ENCODE measurements at regions not wholly inside any gene's neighbourhood (a gene's known extent, or its start where the extent isn't known, plus 50 kb on each side); places are given as distances from the start of the nearest gene placed in this dataset.

DNA sequence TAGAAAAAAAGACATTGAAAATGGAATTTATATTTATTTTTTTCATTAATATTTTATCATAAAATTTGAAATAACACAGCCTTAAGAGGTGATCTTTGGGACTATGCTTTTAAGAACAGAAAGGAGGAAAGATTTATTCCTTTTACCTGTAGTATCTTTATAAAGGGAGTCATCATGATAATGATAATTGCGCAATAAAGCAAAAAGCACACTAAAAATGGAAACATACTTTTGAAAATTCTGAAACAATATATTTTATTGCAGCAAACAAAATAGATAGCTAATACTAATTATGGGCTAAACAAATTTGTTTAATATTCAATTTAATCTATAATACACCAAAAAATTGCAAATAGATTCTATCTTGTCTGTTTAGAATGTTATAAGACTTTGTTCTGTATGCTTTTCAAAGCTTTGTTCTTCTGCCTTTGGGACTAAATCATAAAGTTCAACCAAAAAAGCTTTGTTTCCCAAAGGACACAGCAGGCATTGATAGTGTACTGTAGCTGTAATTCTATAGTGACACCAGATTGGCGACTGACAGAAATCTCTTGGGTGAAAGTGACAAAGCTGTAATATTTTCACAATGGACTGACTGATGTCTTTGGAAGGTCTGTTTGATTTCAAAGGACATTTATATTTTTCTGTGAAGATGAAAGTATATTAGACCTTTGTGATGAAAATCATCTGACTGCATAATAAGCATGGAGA is 2156.6 kb upstream of the TENM3 start:
- TF ChIP-seq CTCF (IDR thresholded peaks at IDR 0.05; ENCODE audit: control extremely low read depth, extremely low read depth): no peak
- Histone ChIP-seq H3K4me1 (ENCODE audit: control insufficient read depth in 5 of 5, insufficient read depth in 5 of 5, low read length in 5 of 5) (no peaks in the 10 kb centered on the region), H3K27ac (ENCODE audit: low read depth in 1 of 2, low read length in 1 of 2) (no peak overlapping the region), H3K36me3 (ENCODE audit: control insufficient read depth in 4 of 4, insufficient read depth in 4 of 4, low read length in 4 of 4) (no peaks in the 10 kb centered on the region), H3K9ac (ENCODE audit: insufficient read depth in 1 of 2, low read length in 2 of 2) (no peak overlapping the region), H3K27me3 (ENCODE audit: control insufficient read depth in 3 of 3, insufficient read depth in 3 of 3, low read length in 2 of 3) (no peaks in the 10 kb centered on the region), H3K9me3 (ENCODE audit: control insufficient read depth in 4 of 4, insufficient read depth in 3 of 4, low read length in 3 of 4) (no peaks in the 10 kb centered on the region), H3K4me3 (no peak overlapping the region)
- ATAC-seq (ENCODE audit: insufficient read depth, low FRiP score) (no peak), DNase-seq (no peak)
- WGBS, 2 donors: 23 to 56% methylated on average over 2 of the region's 2 CpGs

DNA sequence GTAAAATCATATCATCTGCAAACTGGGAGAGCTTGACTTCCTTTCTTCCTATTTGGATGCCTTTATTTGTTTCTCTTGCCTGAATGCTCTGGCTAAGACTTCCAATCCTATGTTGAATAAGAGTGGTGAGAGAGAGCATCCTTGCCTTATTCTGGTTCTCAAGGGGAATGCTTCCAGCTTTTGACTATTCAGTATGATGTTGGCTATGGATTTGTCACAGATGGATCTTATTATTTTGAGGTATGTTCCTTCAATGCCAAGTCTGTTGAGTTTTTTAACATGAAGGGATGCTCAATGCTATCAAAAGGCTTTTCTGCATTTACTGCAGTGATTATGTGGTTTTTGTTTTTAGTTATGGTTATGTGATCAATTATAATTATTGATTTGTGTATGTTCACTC is 2144.6 kb upstream of the TENM3 start:
- H3K9me3 ChIP-seq (ENCODE audit: control insufficient read depth in 4 of 4, insufficient read depth in 3 of 4, low read length in 3 of 4): no peaks in the 10 kb centered on the region

GRCh38 chr4:180099957-180100356 is 2143.2 kb upstream of the TENM3 start:
- Histone ChIP-seq H3K36me3 (ENCODE audit: control insufficient read depth in 4 of 4, insufficient read depth in 4 of 4, low read length in 4 of 4) (no peaks in the 10 kb centered on the region), H3K9ac (ENCODE audit: insufficient read depth in 1 of 2, low read length in 2 of 2) (no peak overlapping the region), H3K4me3 (no peak overlapping the region), H3K27ac (ENCODE audit: low read depth in 1 of 2, low read length in 1 of 2) (no peak overlapping the region), H3K4me1 (ENCODE audit: control insufficient read depth in 5 of 5, insufficient read depth in 5 of 5, low read length in 5 of 5) (no peaks in the 10 kb centered on the region), H3K9me3 (ENCODE audit: control insufficient read depth in 4 of 4, insufficient read depth in 3 of 4, low read length in 3 of 4) (no peaks in the 10 kb centered on the region), H3K27me3 (ENCODE audit: control insufficient read depth in 3 of 3, insufficient read depth in 3 of 3, low read length in 2 of 3) (no peaks in the 10 kb centered on the region)
- ATAC-seq (ENCODE audit: insufficient read depth, low FRiP score): no peak
- DNase-seq: no peak
- 34 to 57% methylated on average over 5 of the region's 5 CpGs for WGBS, 2 donors
- TF ChIP-seq CTCF (IDR thresholded peaks at IDR 0.05; ENCODE audit: control extremely low read depth, extremely low read depth): no peak

More for the DNA sequence above, 2144.6 kb upstream of the TENM3 start:
- no peak for DNase-seq
- Histone ChIP-seq H3K4me3 (no peak overlapping the region), H3K4me1 (ENCODE audit: control insufficient read depth in 5 of 5, insufficient read depth in 5 of 5, low read length in 5 of 5) (no peaks in the 10 kb centered on the region), H3K9ac (ENCODE audit: insufficient read depth in 1 of 2, low read length in 2 of 2) (no peak overlapping the region), H3K27ac (ENCODE audit: low read depth in 1 of 2, low read length in 1 of 2) (no peak overlapping the region), H3K36me3 (ENCODE audit: control insufficient read depth in 4 of 4, insufficient read depth in 4 of 4, low read length in 4 of 4) (no peaks in the 10 kb centered on the region), H3K27me3 (ENCODE audit: control insufficient read depth in 3 of 3, insufficient read depth in 3 of 3, low read length in 2 of 3) (no peaks in the 10 kb centered on the region)
- no peak for TF ChIP-seq CTCF (IDR thresholded peaks at IDR 0.05; ENCODE audit: control extremely low read depth, extremely low read depth)
- no peak for ATAC-seq (ENCODE audit: insufficient read depth, low FRiP score)
